Esophagus squamous epithelium (tissue), 4 donors: ENCODE measurements at regions not wholly inside any gene's neighbourhood (a gene's known extent, or its start where the extent isn't known, plus 50 kb on each side); places are given as distances from the start of the nearest gene placed in this dataset.

Experiments
- POLR2A ChIP-seq, 4 donors: fragments of 450-650 bp; IDR thresholded peaks; one replicate each; pipeline ENCODE4 v1.6.1; 2017; ENCODE audit warnings: antibody characterized with exemption in 4 of 4, mild to moderate bottlenecking in 4 of 4, moderate library complexity in 3 of 4
- TF ChIP-seq, protein P1 (sequence below), 6 experiments: fragments of 450-650 bp in 4 of 6; fragments of 200-600 bp in 2 of 6; sonication (generic) in 2 of 6; IDR thresholded peaks; one replicate each; pipeline ENCODE4 v1.5.1; 2016 to 2019; ENCODE audit warnings: antibody characterized with exemption in 6 of 6, mild to moderate bottlenecking in 4 of 6, moderate library complexity in 4 of 6

DNA sequence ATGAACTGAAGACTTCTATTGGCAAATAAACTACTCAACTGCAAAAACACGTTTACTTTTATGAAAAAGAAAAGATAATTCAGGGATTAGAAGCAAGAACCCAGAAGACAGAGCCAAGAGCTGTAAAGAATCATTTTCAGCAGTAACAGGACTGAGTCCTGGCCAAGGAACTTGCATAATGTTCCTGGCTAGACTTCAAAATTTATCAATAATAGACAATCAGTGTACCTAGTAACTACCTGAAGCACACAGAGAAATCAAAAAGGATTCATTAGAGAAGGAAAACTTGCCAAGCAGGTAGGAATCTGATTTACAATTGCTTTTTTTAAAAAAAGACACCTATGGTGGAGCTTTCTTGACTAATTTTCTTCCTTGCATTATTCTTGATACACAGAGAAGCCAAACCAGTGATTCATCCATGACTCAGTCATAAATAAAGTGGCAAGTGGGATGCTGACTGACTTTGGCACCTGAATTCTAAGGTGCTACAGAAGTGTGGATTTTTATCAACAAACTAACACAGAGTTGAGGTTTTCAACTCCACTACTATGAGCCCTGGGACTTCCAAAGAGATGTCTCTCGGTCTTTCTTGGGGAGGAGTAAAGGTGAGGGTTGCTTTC lies 281.3 kb downstream of the BMP7 start:
- TF ChIP-seq, protein P1, sequence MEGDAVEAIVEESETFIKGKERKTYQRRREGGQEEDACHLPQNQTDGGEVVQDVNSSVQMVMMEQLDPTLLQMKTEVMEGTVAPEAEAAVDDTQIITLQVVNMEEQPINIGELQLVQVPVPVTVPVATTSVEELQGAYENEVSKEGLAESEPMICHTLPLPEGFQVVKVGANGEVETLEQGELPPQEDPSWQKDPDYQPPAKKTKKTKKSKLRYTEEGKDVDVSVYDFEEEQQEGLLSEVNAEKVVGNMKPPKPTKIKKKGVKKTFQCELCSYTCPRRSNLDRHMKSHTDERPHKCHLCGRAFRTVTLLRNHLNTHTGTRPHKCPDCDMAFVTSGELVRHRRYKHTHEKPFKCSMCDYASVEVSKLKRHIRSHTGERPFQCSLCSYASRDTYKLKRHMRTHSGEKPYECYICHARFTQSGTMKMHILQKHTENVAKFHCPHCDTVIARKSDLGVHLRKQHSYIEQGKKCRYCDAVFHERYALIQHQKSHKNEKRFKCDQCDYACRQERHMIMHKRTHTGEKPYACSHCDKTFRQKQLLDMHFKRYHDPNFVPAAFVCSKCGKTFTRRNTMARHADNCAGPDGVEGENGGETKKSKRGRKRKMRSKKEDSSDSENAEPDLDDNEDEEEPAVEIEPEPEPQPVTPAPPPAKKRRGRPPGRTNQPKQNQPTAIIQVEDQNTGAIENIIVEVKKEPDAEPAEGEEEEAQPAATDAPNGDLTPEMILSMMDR (IDR thresholded peaks at IDR 0.05), result no peak
- TF ChIP-seq POLR2A (IDR thresholded peaks at IDR 0.05), result no peak
